ENCODE measurements at regions not wholly inside any gene's neighbourhood (a gene's known extent, or its start where the extent isn't known, plus 50 kb on each side); places are given as distances from the start of the nearest gene placed in this dataset.

DNA sequence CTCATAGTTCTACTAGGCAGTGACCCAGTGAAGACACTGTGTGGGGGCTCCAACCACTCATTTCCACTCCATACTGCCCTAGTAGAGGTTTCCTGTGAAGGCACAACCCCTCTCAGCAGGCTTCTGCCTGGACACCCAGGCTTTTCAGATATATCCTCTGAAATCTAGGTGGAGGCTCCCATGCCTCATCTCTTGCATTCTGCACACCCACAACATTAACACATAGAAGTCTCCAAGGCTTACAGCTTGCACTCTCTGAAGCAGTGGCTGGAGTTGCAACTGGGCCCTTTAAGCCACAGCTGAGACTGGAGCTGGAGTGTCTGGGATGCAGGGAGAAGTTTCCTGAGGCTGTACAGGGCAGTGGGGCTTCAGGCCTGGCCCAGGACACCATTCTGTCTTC is 347.7 kb upstream of the SPRY2 start:
- H3K9me3 ChIP-seq (ENCODE audit: low read length): no peaks in the 10 kb centered on the region
- intact Hi-C loops (cut with micrococcal nuclease; ENCODE audit: unreplicated experiment): no loop called here
- ChIA-PET POLR2A (no interaction called here), CTCF (ENCODE audit: unreplicated experiment) (no interaction called here)
- no peaks in the 10 kb centered on the region for H3K4me1 ChIP-seq (ENCODE audit: insufficient read depth, low read length, poor library complexity, severe bottlenecking)
- H3K27ac ChIP-seq (ENCODE audit: low read depth, low read length, poor library complexity, severe bottlenecking): no peak overlapping the region
- no peak for TF ChIP-seq EZH2phosphoT487 (IDR thresholded peaks at IDR 0.05; ENCODE audit: borderline replicate concordance, low read depth, low read length)
- TF ChIP-seq, protein P1, sequence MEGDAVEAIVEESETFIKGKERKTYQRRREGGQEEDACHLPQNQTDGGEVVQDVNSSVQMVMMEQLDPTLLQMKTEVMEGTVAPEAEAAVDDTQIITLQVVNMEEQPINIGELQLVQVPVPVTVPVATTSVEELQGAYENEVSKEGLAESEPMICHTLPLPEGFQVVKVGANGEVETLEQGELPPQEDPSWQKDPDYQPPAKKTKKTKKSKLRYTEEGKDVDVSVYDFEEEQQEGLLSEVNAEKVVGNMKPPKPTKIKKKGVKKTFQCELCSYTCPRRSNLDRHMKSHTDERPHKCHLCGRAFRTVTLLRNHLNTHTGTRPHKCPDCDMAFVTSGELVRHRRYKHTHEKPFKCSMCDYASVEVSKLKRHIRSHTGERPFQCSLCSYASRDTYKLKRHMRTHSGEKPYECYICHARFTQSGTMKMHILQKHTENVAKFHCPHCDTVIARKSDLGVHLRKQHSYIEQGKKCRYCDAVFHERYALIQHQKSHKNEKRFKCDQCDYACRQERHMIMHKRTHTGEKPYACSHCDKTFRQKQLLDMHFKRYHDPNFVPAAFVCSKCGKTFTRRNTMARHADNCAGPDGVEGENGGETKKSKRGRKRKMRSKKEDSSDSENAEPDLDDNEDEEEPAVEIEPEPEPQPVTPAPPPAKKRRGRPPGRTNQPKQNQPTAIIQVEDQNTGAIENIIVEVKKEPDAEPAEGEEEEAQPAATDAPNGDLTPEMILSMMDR (conservative IDR thresholded peaks at IDR 0.05; ENCODE audit: low read length): no peak
- DNase-seq (ENCODE audit: low spot score): no peak
- no peak overlapping the region for H2AFZ ChIP-seq (ENCODE audit: low read length)
- BruUV-seq (replicated peaks): no TSS peak
- H3K9me2 ChIP-seq (ENCODE audit: insufficient read depth, low read length): no peaks in the 10 kb centered on the region
- no peak overlapping the region for H3K4me2 ChIP-seq (ENCODE audit: low read length)
- no peaks in the 10 kb centered on the region for H3K79me2 ChIP-seq (ENCODE audit: insufficient read depth, low read depth, low read length)
- no peak overlapping the region for H3K4me3 ChIP-seq (ENCODE audit: low read depth, low read length, poor library complexity, severe bottlenecking)
- no peaks in the 10 kb centered on the region for H4K20me1 ChIP-seq (ENCODE audit: insufficient read depth, low read length)
- no peaks in the 10 kb centered on the region for H3K36me3 ChIP-seq (ENCODE audit: insufficient read depth, low read length)

DNA sequence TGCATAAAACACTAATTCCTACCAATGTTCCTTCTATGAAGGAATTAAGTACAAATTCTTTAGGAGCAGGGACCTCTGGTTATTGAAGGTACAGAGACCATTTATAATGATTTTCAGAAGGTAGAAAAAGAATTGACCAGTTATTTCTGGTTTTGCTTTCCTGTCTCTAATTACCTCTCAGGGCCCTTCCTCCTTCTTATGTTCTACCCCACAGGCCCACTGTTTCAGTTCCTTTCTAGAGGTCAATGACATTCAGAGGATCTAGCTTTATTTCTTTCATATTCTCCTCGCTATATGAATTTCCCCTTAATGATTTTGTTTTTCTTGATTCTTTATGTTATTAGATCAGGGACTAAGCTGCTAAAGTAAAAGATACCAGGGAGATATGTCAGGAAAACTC is 345.0 kb upstream of the SPRY2 start:
- Histone ChIP-seq H3K36me3 (ENCODE audit: insufficient read depth, low read length) (no peaks in the 10 kb centered on the region), H3K4me3 (ENCODE audit: low read depth, low read length, poor library complexity, severe bottlenecking) (no peak overlapping the region), H3K4me2 (ENCODE audit: low read length) (no peak overlapping the region), H3K4me1 (ENCODE audit: insufficient read depth, low read length, poor library complexity, severe bottlenecking) (no peaks in the 10 kb centered on the region), H3K9me2 (ENCODE audit: insufficient read depth, low read length) (no peaks in the 10 kb centered on the region), H4K20me1 (ENCODE audit: insufficient read depth, low read length) (no peaks in the 10 kb centered on the region), H2AFZ (ENCODE audit: low read length) (no peak overlapping the region), H3K27ac (ENCODE audit: low read depth, low read length, poor library complexity, severe bottlenecking) (no peak overlapping the region), H3K9me3 (ENCODE audit: low read length) (no peaks in the 10 kb centered on the region), H3K79me2 (ENCODE audit: insufficient read depth, low read depth, low read length) (no peaks in the 10 kb centered on the region)
- TF ChIP-seq EZH2phosphoT487 (IDR thresholded peaks at IDR 0.05; ENCODE audit: borderline replicate concordance, low read depth, low read length): no peak
- TF ChIP-seq, protein P1 (conservative IDR thresholded peaks at IDR 0.05; ENCODE audit: low read length): no peak
- no TSS peak for BruUV-seq (replicated peaks)
- DNase-seq (ENCODE audit: low spot score): no peak
- intact Hi-C loops (cut with micrococcal nuclease; ENCODE audit: unreplicated experiment): no loop called here
- ChIA-PET POLR2A (interaction anchor here (0.8 kb wide), 1 partner anchor 39 kb away, joined by 3 read pairs; no protein-coding TSS in a partner anchor), CTCF (ENCODE audit: unreplicated experiment) (no interaction called here)

DNA sequence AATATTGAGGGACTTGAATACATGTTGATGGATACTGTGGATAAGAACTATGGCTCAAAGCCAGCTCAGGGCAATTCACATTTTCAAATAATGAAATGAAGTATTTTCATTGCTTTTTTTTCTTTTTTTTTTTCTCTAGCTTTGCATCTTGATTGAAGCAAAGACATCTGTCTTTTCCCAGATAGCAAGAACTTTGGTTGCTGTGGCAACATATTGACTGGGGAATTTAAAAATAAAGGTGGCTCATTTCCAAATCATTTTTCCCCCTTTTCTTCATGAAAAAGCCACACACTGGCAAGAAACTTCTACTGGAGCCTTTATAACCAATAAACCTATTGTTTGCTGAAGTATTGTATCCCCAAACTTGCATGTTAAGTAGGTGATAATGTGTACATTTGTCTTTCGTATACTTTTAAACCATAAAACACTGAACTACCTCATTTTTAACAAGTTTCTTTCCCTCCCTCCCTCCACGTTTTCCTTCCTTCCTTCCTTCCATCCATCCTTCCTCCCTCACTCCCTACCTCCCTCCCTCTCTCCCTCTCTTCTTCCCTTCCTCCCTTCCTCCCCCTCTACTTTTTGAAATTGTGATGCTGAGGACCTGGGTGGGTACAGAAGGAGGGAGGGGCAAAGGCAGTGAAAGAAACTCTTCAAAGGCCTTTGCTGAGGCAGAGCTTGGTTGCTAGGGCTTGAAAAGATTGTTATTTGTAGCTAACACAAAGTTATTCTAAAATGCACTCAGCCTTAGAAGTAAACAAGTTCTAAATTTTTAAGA is 343.5 kb upstream of the SPRY2 start:
- Histone ChIP-seq H3K4me3 (ENCODE audit: low read depth, low read length, poor library complexity, severe bottlenecking) (no peak overlapping the region), H3K9me2 (ENCODE audit: insufficient read depth, low read length) (no peaks in the 10 kb centered on the region), H3K4me1 (ENCODE audit: insufficient read depth, low read length, poor library complexity, severe bottlenecking) (no peaks in the 10 kb centered on the region), H2AFZ (ENCODE audit: low read length) (no peak overlapping the region), H3K36me3 (ENCODE audit: insufficient read depth, low read length) (no peaks in the 10 kb centered on the region), H3K9me3 (ENCODE audit: low read length) (no peaks in the 10 kb centered on the region), H4K20me1 (ENCODE audit: insufficient read depth, low read length) (no peaks in the 10 kb centered on the region), H3K79me2 (ENCODE audit: insufficient read depth, low read depth, low read length) (no peaks in the 10 kb centered on the region), H3K4me2 (ENCODE audit: low read length) (no peak overlapping the region), H3K27ac (ENCODE audit: low read depth, low read length, poor library complexity, severe bottlenecking) (no peak overlapping the region)
- DNase-seq (ENCODE audit: low spot score): no peak
- BruUV-seq (replicated peaks): no TSS peak
- ChIA-PET POLR2A (no interaction called here), CTCF (ENCODE audit: unreplicated experiment) (no interaction called here)
- intact Hi-C loops (cut with micrococcal nuclease; ENCODE audit: unreplicated experiment): no loop called here
- TF ChIP-seq, protein P1 (conservative IDR thresholded peaks at IDR 0.05; ENCODE audit: low read length): no peak
- TF ChIP-seq EZH2phosphoT487 (IDR thresholded peaks at IDR 0.05; ENCODE audit: borderline replicate concordance, low read depth, low read length): no peak
